SK-N-SH (cell line): ENCODE measurements at regions not wholly inside any gene's neighbourhood (a gene's known extent, or its start where the extent isn't known, plus 50 kb on each side); places are given as distances from the start of the nearest gene placed in this dataset.
"Not testable (repeated sequence)": the region's sequence is repeated elsewhere in the genome, so short reads cannot be mapped to it uniquely, and the experiment has no call there.

ENCODE experiments used
- CTCF ChIA-PET: fragments of 300-600, 350-600 bp; formaldehyde crosslinking; extraction: SDS; loops from one replicate; lab custom pipeline; 2021; lab: Yijun Ruan, JAX
- POLR2A ChIA-PET: fragments of 350-600 bp; sonication (Branson Sonifier 250); formaldehyde crosslinking; extraction: SDS; loops from one replicate; lab custom pipeline; 2020; ENCODE audit warnings: antibody characterized with exemption, inconsistent platforms; lab: Yijun Ruan, JAX
- DNase-seq: peaks from one replicate; pipeline ENCODE4 v3.0.0; 2012
- H2AFZ ChIP-seq: fragments of 200-600 bp; sonication (generic); 2 replicates; pipeline ENCODE4 v1.8.1; 2016; ENCODE audit warnings: antibody characterized with exemption, mild to moderate bottlenecking, low read depth
- H3F3A ChIP-seq: fragments of 200-600 bp; sonication (generic); replicated peaks from 2 replicates; pipeline ENCODE3; 2016; ENCODE audit warnings: antibody characterized with exemption, mild to moderate bottlenecking; ENCODE audit not compliant: insufficient read depth
- H3K27ac ChIP-seq, 2 experiments: fragments of 200-500 bp in 1 of 2; fragments of 200-600 bp in 1 of 2; sonication (Bioruptor generic) in 1 of 2; sonication (generic), shearing (Covaris generic) in 1 of 2; 2 replicates each; pipeline versions ENCODE4 v1.5.1 to v1.6.1; 2014 to 2016; ENCODE audit warnings: low read depth in 2 of 2, inconsistent platforms in 1 of 2, low read length in 1 of 2, mild to moderate bottlenecking in 1 of 2, mixed read lengths in 1 of 2
- H3K27me3 ChIP-seq: fragments of 200-600 bp; sonication (generic), shearing (Covaris generic); 2 replicates; pipeline ENCODE4 v1.6.1; 2016; ENCODE audit warnings: mixed run types; ENCODE audit not compliant: insufficient read depth
- H3K36me3 ChIP-seq, 2 experiments: fragments of 200-500 bp in 1 of 2; fragments of 200-600 bp in 1 of 2; sonication (Bioruptor generic) in 1 of 2; sonication (generic) in 1 of 2; replicated peaks in 1 of 2; 2 replicates each; pipeline versions ENCODE3 to v1.5.1; 2014 to 2016; ENCODE audit warnings: low read length in 1 of 2, mild to moderate bottlenecking in 1 of 2; ENCODE audit not compliant: insufficient read depth in 2 of 2, control insufficient read depth in 1 of 2
- H3K4me1 ChIP-seq, 2 experiments: fragments of 200-500 bp in 1 of 2; fragments of 200-600 bp in 1 of 2; sonication (Bioruptor generic) in 1 of 2; sonication (generic), shearing (Covaris generic) in 1 of 2; 2 replicates each; pipeline versions ENCODE4 v1.5.1 to v1.6.1; 2014 to 2016; ENCODE audit warnings: low read depth in 1 of 2, low read length in 1 of 2, mixed run types in 1 of 2; ENCODE audit not compliant: insufficient read depth in 2 of 2, control insufficient read depth in 1 of 2
- H3K4me2 ChIP-seq: fragments of 200-600 bp; sonication (generic), shearing (Covaris generic); 2 replicates; pipeline ENCODE4 v1.6.1; 2017; ENCODE audit warnings: mixed run types
- H3K4me3 ChIP-seq, 2 experiments: fragments of 200-500 bp in 1 of 2; fragments of 200-600 bp in 1 of 2; sonication (Bioruptor generic) in 1 of 2; sonication (generic), shearing (Covaris generic) in 1 of 2; 2 replicates each; pipeline versions ENCODE4 v1.5.1 to v1.8.1; 2014 to 2016; ENCODE audit warnings: low read depth in 2 of 2, inconsistent platforms in 1 of 2, low read length in 1 of 2, mild to moderate bottlenecking in 1 of 2, mixed read lengths in 1 of 2, moderate library complexity in 1 of 2
- H3K79me2 ChIP-seq: fragments of 200-600 bp; sonication (generic); 2 replicates; pipeline ENCODE4 v1.8.1; 2017; ENCODE audit warnings: mild to moderate bottlenecking; ENCODE audit not compliant: insufficient read depth
- H3K9ac ChIP-seq: fragments of 200-600 bp; sonication (generic); 2 replicates; pipeline ENCODE4 v1.6.1; 2017; ENCODE audit warnings: mixed run types
- H3K9me2 ChIP-seq: fragments of 200-600 bp; sonication (generic); 2 replicates; pipeline ENCODE4 v1.6.1; 2017; ENCODE audit warnings: mixed run types
- H3K9me3 ChIP-seq: fragments of 200-600 bp; sonication (generic); 2 replicates; pipeline ENCODE4 v1.6.1; 2017; ENCODE audit warnings: mixed run types, mild to moderate bottlenecking, moderate library complexity
- H4K20me1 ChIP-seq: fragments of 200-600 bp; sonication (generic); 2 replicates; pipeline ENCODE4 v1.6.1; 2017; ENCODE audit warnings: mild to moderate bottlenecking, mixed run types; ENCODE audit not compliant: insufficient read depth
- ELF1 ChIP-seq: IDR thresholded peaks from 2 replicates; pipeline ENCODE4 v1.4.0; 2012
- FOXM1 ChIP-seq: IDR thresholded peaks from 2 replicates; pipeline ENCODE4 v1.4.0; 2012; ENCODE audit warnings: low read depth, mild to moderate bottlenecking
- GATA2 ChIP-seq: sonication (generic); formaldehyde crosslinking; IDR thresholded peaks from 2 replicates; pipeline ENCODE4 v1.5.0; 2020; ENCODE audit warnings: mild to moderate bottlenecking, missing genetic modification reagents
- IRF3 ChIP-seq: fragments of 150-350 bp; IDR thresholded peaks from 2 replicates; pipeline ENCODE4 v1.6.1; 2016; ENCODE audit warnings: mild to moderate bottlenecking, low read depth, low read length
- JUND ChIP-seq: IDR thresholded peaks from 2 replicates; pipeline ENCODE4 v1.4.0; 2012
- MEF2A ChIP-seq: IDR thresholded peaks from 2 replicates; pipeline ENCODE4 v1.4.0; 2012; ENCODE audit warnings: low read depth, borderline replicate concordance
- MXI1 ChIP-seq: IDR thresholded peaks from 2 replicates; pipeline ENCODE4 v1.6.1; 2012; ENCODE audit warnings: mild to moderate bottlenecking, low read depth, low read length, improper control_type of control experiment
- NRF1 ChIP-seq: IDR thresholded peaks from 2 replicates; pipeline ENCODE4 v1.6.1; 2012; ENCODE audit warnings: low read depth, mild to moderate bottlenecking, low read length
- POLR2AphosphoS5 ChIP-seq: IDR thresholded peaks from 2 replicates; pipeline ENCODE4 v1.6.1; 2012; ENCODE audit warnings: low read depth, low read length
- RAD21 ChIP-seq: IDR thresholded peaks from 2 replicates; pipeline ENCODE4 v1.6.1; 2012; ENCODE audit warnings: mild to moderate bottlenecking, low read length
- RFX5 ChIP-seq: IDR thresholded peaks from 2 replicates; pipeline ENCODE4 v1.6.1; 2012; ENCODE audit warnings: mild to moderate bottlenecking, improper control_type of control experiment, low read length
- RXRA ChIP-seq: IDR thresholded peaks from 2 replicates; pipeline ENCODE4 v1.4.0; 2012; ENCODE audit warnings: low read depth, mild to moderate bottlenecking, borderline replicate concordance
- SMC3 ChIP-seq: IDR thresholded peaks from 2 replicates; pipeline ENCODE4 v1.6.1; 2012; ENCODE audit warnings: low read depth, low read length, improper control_type of control experiment
- TAF1 ChIP-seq: IDR thresholded peaks from 2 replicates; pipeline ENCODE4 v1.6.1; 2012; ENCODE audit warnings: low read depth, mild to moderate bottlenecking, low read length, moderate library complexity, borderline replicate concordance
- TEAD4 ChIP-seq: IDR thresholded peaks from 2 replicates; pipeline ENCODE4 v1.4.0; 2012; ENCODE audit warnings: mild to moderate bottlenecking, borderline replicate concordance; ENCODE audit not compliant: insufficient read depth
- YY1 ChIP-seq: IDR thresholded peaks from 2 replicates; pipeline ENCODE4 v1.4.0; 2012; ENCODE audit warnings: low read depth, mild to moderate bottlenecking
- WGBS: methylation state at CpG from one replicate; pipeline ENCODE4 v1.1.6; 2017; ENCODE audit warnings: low lambda C conversion rate; 5-methylcytosine and 5-hydroxymethylcytosine counted together
- TF ChIP-seq, protein P1 (sequence below): IDR thresholded peaks from 2 replicates; pipeline ENCODE4 v1.6.1; 2012; ENCODE audit warnings: mild to moderate bottlenecking, low read depth, low read length, moderate library complexity
- TF ChIP-seq, protein P2 (sequence below): fragments of 200-600 bp; sonication (generic); IDR thresholded peaks from 2 replicates; pipeline ENCODE4 v1.6.1; 2017; ENCODE audit warnings: antibody characterized with exemption, mild to moderate bottlenecking, moderate library complexity
- TF ChIP-seq, protein P3 (sequence below): IDR thresholded peaks from 2 replicates; pipeline ENCODE4 v1.4.0; 2012; ENCODE audit warnings: low read depth

GRCh38 chr16:29126057-29126494, 141.2 kb downstream of the LAT start (continued):
- TF ChIP-seq, protein P1, sequence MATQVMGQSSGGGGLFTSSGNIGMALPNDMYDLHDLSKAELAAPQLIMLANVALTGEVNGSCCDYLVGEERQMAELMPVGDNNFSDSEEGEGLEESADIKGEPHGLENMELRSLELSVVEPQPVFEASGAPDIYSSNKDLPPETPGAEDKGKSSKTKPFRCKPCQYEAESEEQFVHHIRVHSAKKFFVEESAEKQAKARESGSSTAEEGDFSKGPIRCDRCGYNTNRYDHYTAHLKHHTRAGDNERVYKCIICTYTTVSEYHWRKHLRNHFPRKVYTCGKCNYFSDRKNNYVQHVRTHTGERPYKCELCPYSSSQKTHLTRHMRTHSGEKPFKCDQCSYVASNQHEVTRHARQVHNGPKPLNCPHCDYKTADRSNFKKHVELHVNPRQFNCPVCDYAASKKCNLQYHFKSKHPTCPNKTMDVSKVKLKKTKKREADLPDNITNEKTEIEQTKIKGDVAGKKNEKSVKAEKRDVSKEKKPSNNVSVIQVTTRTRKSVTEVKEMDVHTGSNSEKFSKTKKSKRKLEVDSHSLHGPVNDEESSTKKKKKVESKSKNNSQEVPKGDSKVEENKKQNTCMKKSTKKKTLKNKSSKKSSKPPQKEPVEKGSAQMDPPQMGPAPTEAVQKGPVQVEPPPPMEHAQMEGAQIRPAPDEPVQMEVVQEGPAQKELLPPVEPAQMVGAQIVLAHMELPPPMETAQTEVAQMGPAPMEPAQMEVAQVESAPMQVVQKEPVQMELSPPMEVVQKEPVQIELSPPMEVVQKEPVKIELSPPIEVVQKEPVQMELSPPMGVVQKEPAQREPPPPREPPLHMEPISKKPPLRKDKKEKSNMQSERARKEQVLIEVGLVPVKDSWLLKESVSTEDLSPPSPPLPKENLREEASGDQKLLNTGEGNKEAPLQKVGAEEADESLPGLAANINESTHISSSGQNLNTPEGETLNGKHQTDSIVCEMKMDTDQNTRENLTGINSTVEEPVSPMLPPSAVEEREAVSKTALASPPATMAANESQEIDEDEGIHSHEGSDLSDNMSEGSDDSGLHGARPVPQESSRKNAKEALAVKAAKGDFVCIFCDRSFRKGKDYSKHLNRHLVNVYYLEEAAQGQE: no peak
- TF ChIP-seq MXI1: no peak
- no peak for TF ChIP-seq RFX5
- no peak for TF ChIP-seq IRF3
- TF ChIP-seq RAD21: no peak
- TF ChIP-seq JUND: no peak
- TF ChIP-seq, protein P2, sequence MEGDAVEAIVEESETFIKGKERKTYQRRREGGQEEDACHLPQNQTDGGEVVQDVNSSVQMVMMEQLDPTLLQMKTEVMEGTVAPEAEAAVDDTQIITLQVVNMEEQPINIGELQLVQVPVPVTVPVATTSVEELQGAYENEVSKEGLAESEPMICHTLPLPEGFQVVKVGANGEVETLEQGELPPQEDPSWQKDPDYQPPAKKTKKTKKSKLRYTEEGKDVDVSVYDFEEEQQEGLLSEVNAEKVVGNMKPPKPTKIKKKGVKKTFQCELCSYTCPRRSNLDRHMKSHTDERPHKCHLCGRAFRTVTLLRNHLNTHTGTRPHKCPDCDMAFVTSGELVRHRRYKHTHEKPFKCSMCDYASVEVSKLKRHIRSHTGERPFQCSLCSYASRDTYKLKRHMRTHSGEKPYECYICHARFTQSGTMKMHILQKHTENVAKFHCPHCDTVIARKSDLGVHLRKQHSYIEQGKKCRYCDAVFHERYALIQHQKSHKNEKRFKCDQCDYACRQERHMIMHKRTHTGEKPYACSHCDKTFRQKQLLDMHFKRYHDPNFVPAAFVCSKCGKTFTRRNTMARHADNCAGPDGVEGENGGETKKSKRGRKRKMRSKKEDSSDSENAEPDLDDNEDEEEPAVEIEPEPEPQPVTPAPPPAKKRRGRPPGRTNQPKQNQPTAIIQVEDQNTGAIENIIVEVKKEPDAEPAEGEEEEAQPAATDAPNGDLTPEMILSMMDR: no peak
- no peak for TF ChIP-seq FOXM1
- TF ChIP-seq NRF1: no peak
- no peak for TF ChIP-seq GATA2 (CRISPR knock-in tag)
- no peak for TF ChIP-seq TEAD4
- TF ChIP-seq MEF2A: no peak
- TF ChIP-seq SMC3: no peak
- no peak for TF ChIP-seq YY1

DNA sequence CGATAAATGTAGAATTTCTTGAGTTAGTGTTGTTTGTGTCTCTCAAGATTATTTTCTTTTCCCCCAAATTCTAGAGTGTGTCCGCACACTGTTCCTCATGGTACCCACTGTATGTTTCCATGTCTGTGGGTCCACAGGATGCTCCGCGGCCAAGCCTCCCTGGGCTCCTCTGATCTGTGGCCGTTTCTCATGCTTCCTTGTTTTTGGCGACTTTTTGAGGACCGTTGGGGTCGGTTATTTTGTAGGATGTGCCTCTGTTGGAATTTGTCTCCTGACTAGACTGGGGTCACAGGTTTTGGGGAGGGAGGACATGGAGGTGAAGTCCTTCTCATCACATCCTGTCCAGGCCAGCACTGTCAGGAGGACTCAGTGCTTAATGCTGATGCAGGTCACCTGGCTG, 140.0 kb downstream of the LAT start:
- TF ChIP-seq, protein P3, sequence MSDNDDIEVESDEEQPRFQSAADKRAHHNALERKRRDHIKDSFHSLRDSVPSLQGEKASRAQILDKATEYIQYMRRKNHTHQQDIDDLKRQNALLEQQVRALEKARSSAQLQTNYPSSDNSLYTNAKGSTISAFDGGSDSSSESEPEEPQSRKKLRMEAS: no peak
- TF ChIP-seq, protein P2: no peak
- no peak for TF ChIP-seq RFX5
- TF ChIP-seq TAF1: no peak
- no peak for TF ChIP-seq RXRA
- no peak for TF ChIP-seq POLR2AphosphoS5
- no peak for TF ChIP-seq ELF1
- TF ChIP-seq, all 33 proteins: peak for 0
- H3K36me3 ChIP-seq: no peaks in the 10 kb centered on the region
- no peaks in the 10 kb centered on the region for H3F3A ChIP-seq
- H3K9ac ChIP-seq: no peak overlapping the region
- no peaks in the 10 kb centered on the region for H3K27me3 ChIP-seq
- H3K79me2 ChIP-seq: no peaks in the 10 kb centered on the region
- no peak overlapping the region for H3K4me3 ChIP-seq
- H3K4me1 ChIP-seq: peaks cover 0 to 3% of the 10 kb centered on the region in 2 experiments; a peak in 1 of 4 replicates
- no peaks in the 10 kb centered on the region for H4K20me1 ChIP-seq
- H3K9me2 ChIP-seq: no peaks in the 10 kb centered on the region
- no peak overlapping the region for H3K27ac ChIP-seq
- 86% methylated on average over 8 of the region's 8 CpGs for WGBS
- H3K9me3 ChIP-seq: no peaks in the 10 kb centered on the region
- no peak for DNase-seq
- ChIA-PET POLR2A (no interaction called here), CTCF (no interaction called here)
- H3K4me2 ChIP-seq: no peak overlapping the region
- no peak overlapping the region for H2AFZ ChIP-seq

DNA sequence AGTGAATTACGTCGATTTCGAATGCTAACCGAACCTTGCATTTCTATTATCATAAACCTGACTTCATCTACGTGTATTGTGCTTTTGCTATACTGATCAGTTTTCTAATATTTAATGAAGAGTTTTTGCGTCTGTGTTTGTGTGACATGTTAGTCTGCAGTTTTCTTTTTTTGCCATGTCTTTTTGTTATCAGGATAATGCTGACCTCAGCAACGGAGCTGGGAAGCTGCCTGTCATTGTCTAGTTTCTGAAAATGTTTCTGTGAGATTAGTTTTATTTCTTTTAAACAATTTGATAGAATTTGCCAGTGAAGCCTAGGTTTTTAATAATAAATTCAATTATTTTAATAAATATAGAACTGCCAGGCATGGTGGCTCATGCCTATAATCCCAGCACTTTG, 139.3 kb downstream of the LAT start:
- DNase-seq, H3K4me3 ChIP-seq, H3K9me2 ChIP-seq, H3K9me3 ChIP-seq, H3K79me2 ChIP-seq, CTCF ChIA-PET, H3F3A ChIP-seq, H4K20me1 ChIP-seq, H3K27ac ChIP-seq, H3K9ac ChIP-seq, H3K4me1 ChIP-seq, H3K27me3 ChIP-seq, H2AFZ ChIP-seq, POLR2A ChIA-PET, H3K4me2 ChIP-seq, H3K36me3 ChIP-seq: not testable (repeated sequence)
- 88% methylated on average over 7 of the region's 7 CpGs for WGBS
